ENCODE measurements at regions not wholly inside any gene's neighbourhood (a gene's known extent, or its start where the extent isn't known, plus 50 kb on each side); places are given as distances from the start of the nearest gene placed in this dataset.

DNA sequence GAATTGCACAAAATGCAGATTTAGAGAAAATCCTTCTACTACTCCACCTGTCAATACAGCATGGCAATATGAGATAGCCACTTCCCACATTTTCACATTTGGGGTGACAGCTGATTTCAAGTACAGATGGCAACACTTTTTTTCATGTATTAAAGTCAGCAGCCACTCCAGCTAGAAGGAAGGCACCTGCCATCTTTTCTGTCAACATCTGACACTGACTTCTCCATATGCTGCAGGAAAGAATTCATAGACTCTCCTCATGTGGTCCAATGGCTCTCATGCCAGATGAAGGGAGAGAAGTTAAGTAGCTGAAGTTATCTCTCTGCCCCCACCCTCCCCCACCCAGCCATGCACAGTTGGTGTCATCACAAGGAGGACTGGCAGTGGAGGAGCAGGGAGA is 912.0 kb downstream of the SORCS1 start:
- no peak overlapping the region for H3K27ac Mint-ChIP-seq (ENCODE audit: unreplicated experiment)
- Histone ChIP-seq H3K27me3 (replicated peaks; ENCODE audit: control insufficient read depth, insufficient read depth, low read length) (no peaks in the 10 kb centered on the region), H3K4me3 (ENCODE audit: low read depth, low read length) (no peak overlapping the region), H3K9me3 (no peaks in the 10 kb centered on the region), H3K4me1 (no peaks in the 10 kb centered on the region), H3K36me3 (ENCODE audit: control insufficient read depth, insufficient read depth, low read length) (no peaks in the 10 kb centered on the region)
- H3K9me3 Mint-ChIP-seq (ENCODE audit: unreplicated experiment) = no peaks in the 10 kb centered on the region
- no peak for DNase-seq
- H3K4me1 Mint-ChIP-seq (ENCODE audit: low read depth, unreplicated experiment) = no peaks in the 10 kb centered on the region
- H3K36me3 Mint-ChIP-seq (ENCODE audit: insufficient read depth, unreplicated experiment) = no peaks in the 10 kb centered on the region
- BruUV-seq (replicated peaks) = no TSS peak
- H3K4me3 Mint-ChIP-seq (ENCODE audit: unreplicated experiment) = no peak overlapping the region
- peaks cover 5% of the 10 kb centered on the region for H3K27me3 Mint-ChIP-seq (ENCODE audit: insufficient read depth, unreplicated experiment)
- TF ChIP-seq CTCF (IDR thresholded peaks at IDR 0.05; ENCODE audit: insufficient read depth in 1 of 2, low read depth in 1 of 2, low read length in 1 of 2, severe bottlenecking in 1 of 2, unreplicated experiment in 1 of 2) = no peak
- POLR2A ChIA-PET = no interaction called here
- intact Hi-C loops (cut with micrococcal nuclease; ENCODE audit: unreplicated experiment) = no loop called here
- CTCF ChIA-PET = no interaction called here

- H3K27ac Mint-ChIP-seq (ENCODE audit: unreplicated experiment) = no peak overlapping the region
- no peaks in the 10 kb centered on the region for H3K4me1 ChIP-seq
- no peaks in the 10 kb centered on the region for H3K36me3 Mint-ChIP-seq (ENCODE audit: insufficient read depth, unreplicated experiment)
- no peak overlapping the region for H3K4me3 Mint-ChIP-seq (ENCODE audit: unreplicated experiment)
- no peak for DNase-seq
- no peaks in the 10 kb centered on the region for H3K27me3 ChIP-seq (replicated peaks; ENCODE audit: control insufficient read depth, insufficient read depth, low read length)
- H3K36me3 ChIP-seq (ENCODE audit: control insufficient read depth, insufficient read depth, low read length) = no peaks in the 10 kb centered on the region
- no peak for TF ChIP-seq CTCF (IDR thresholded peaks at IDR 0.05; ENCODE audit: insufficient read depth in 1 of 2, low read depth in 1 of 2, low read length in 1 of 2, severe bottlenecking in 1 of 2, unreplicated experiment in 1 of 2)
- H3K4me1 Mint-ChIP-seq (ENCODE audit: low read depth, unreplicated experiment) = no peaks in the 10 kb centered on the region
- H3K9me3 ChIP-seq = no peaks in the 10 kb centered on the region
- H3K27me3 Mint-ChIP-seq (ENCODE audit: insufficient read depth, unreplicated experiment) = peaks cover 5% of the 10 kb centered on the region
- ChIA-PET CTCF (no interaction called here), POLR2A (no interaction called here)
- intact Hi-C loops (cut with micrococcal nuclease; ENCODE audit: unreplicated experiment) = no loop called here
- no peak overlapping the region for H3K4me3 ChIP-seq (ENCODE audit: low read depth, low read length)
- BruUV-seq (replicated peaks) = no TSS peak
- H3K9me3 Mint-ChIP-seq (ENCODE audit: unreplicated experiment) = no peaks in the 10 kb centered on the region
Measured at GRCh38 chr10:106251573-106251972, 912.9 kb downstream of the SORCS1 start.

GRCh38 chr10:106242301-106242700 is 922.2 kb downstream of the SORCS1 start:
- Mint-ChIP-seq H3K4me3 (ENCODE audit: unreplicated experiment) (no peak overlapping the region), H3K9me3 (ENCODE audit: unreplicated experiment) (no peaks in the 10 kb centered on the region), H3K36me3 (ENCODE audit: insufficient read depth, unreplicated experiment) (no peaks in the 10 kb centered on the region), H3K27me3 (ENCODE audit: insufficient read depth, unreplicated experiment) (no peaks in the 10 kb centered on the region), H3K4me1 (ENCODE audit: low read depth, unreplicated experiment) (no peaks in the 10 kb centered on the region), H3K27ac (ENCODE audit: unreplicated experiment) (no peak overlapping the region)
- ChIA-PET POLR2A (no interaction called here), CTCF (no interaction called here)
- intact Hi-C loops (cut with micrococcal nuclease; ENCODE audit: unreplicated experiment) = no loop called here
- H3K9me3 ChIP-seq = no peaks in the 10 kb centered on the region
- no peaks in the 10 kb centered on the region for H3K4me1 ChIP-seq
- no peaks in the 10 kb centered on the region; the same call in 1 of the 2 replicates for H3K27me3 ChIP-seq (replicated peaks; ENCODE audit: control insufficient read depth, insufficient read depth, low read length)
- H3K4me3 ChIP-seq (ENCODE audit: low read depth, low read length) = no peak overlapping the region
- no peak for DNase-seq
- no peaks in the 10 kb centered on the region for H3K36me3 ChIP-seq (ENCODE audit: control insufficient read depth, insufficient read depth, low read length)
- TF ChIP-seq CTCF (IDR thresholded peaks at IDR 0.05; ENCODE audit: insufficient read depth in 1 of 2, low read depth in 1 of 2, low read length in 1 of 2, severe bottlenecking in 1 of 2, unreplicated experiment in 1 of 2) = no peak
- BruUV-seq (replicated peaks) = no TSS peak

Measured in Caco-2 (cell line).